ENCODE measurements at regions not wholly inside any gene's neighbourhood (a gene's known extent, or its start where the extent isn't known, plus 50 kb on each side); places are given as distances from the start of the nearest gene placed in this dataset.

- H3K4me1 ChIP-seq (ENCODE audit: insufficient read depth, low read length, poor library complexity, severe bottlenecking), result no peaks in the 10 kb centered on the region
- no peak overlapping the region for H3K4me2 ChIP-seq (ENCODE audit: low read length)
- H2AFZ ChIP-seq (ENCODE audit: low read length), result no peak overlapping the region
- ChIA-PET CTCF (ENCODE audit: unreplicated experiment) (no interaction called here), POLR2A (no interaction called here)
- H3K4me3 ChIP-seq (ENCODE audit: low read depth, low read length, poor library complexity, severe bottlenecking), result no peak overlapping the region
- H3K79me2 ChIP-seq (ENCODE audit: insufficient read depth, low read depth, low read length), result no peaks in the 10 kb centered on the region
- H3K9me3 ChIP-seq (ENCODE audit: low read length), result no peaks in the 10 kb centered on the region
- H4K20me1 ChIP-seq (ENCODE audit: insufficient read depth, low read length), result no peaks in the 10 kb centered on the region
- no peak overlapping the region for H3K27ac ChIP-seq (ENCODE audit: low read depth, low read length, poor library complexity, severe bottlenecking)
- intact Hi-C loops (cut with micrococcal nuclease; ENCODE audit: unreplicated experiment), result no loop called here
- no peak for TF ChIP-seq EZH2phosphoT487 (IDR thresholded peaks at IDR 0.05; ENCODE audit: borderline replicate concordance, low read depth, low read length)
- TF ChIP-seq CTCF (conservative IDR thresholded peaks at IDR 0.05; ENCODE audit: low read length), result no peak
- BruUV-seq (replicated peaks), result no TSS peak
- H3K36me3 ChIP-seq (ENCODE audit: insufficient read depth, low read length), result no peaks in the 10 kb centered on the region
- DNase-seq (ENCODE audit: low spot score), result no peak
- H3K9me2 ChIP-seq (ENCODE audit: insufficient read depth, low read length), result no peaks in the 10 kb centered on the region
Observed at GRCh38 chr2:42923580-42924417, 131.4 kb upstream of the HAAO start.

DNA sequence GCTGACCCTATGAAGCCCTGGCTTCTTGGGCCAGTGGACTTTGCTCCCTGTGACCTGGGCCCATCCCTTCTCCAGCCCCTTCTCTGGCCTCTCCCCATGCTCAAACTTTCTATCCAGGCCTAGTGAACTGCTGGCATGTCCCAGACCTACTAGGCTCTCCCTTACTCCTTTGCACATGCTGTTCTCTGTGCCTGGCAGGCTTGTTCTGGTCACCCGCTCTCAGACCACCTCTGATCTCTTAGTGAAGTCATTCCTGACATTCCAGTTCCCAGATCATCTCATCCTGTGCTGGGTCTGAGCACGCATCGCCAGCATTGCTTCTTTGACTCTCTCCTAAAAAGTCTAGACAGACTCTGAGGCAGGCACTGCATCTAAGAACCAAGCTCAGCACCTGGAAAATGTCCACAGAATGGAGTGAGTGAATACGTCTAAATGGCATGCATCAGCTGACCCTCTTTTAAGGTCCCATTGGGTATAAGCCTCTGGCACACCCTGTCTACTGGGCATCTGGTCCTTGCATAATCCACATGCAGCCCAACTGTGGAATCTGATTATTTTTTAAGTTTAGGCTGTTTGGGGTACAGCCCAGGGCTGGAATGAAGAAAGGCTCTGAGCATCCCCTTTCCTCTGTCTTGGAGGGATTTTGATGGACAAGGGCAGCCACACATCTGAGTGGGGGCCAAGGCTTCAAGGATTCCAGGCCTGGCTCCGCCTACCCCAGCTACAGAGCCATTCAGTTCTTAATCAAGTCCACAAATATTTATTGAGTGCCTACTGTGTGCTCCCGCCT lies 130.6 kb upstream of the HAAO start:
- Histone ChIP-seq H3K4me3 (ENCODE audit: low read depth, low read length, poor library complexity, severe bottlenecking) (no peak overlapping the region), H3K79me2 (ENCODE audit: insufficient read depth, low read depth, low read length) (no peaks in the 10 kb centered on the region), H3K9me3 (ENCODE audit: low read length) (no peaks in the 10 kb centered on the region), H3K9me2 (ENCODE audit: insufficient read depth, low read length) (no peaks in the 10 kb centered on the region), H4K20me1 (ENCODE audit: insufficient read depth, low read length) (no peaks in the 10 kb centered on the region), H3K4me1 (ENCODE audit: insufficient read depth, low read length, poor library complexity, severe bottlenecking) (no peaks in the 10 kb centered on the region), H2AFZ (ENCODE audit: low read length) (no peak overlapping the region), H3K27ac (ENCODE audit: low read depth, low read length, poor library complexity, severe bottlenecking) (no peak overlapping the region), H3K36me3 (ENCODE audit: insufficient read depth, low read length) (no peaks in the 10 kb centered on the region), H3K4me2 (ENCODE audit: low read length) (no peak overlapping the region)
- no peak for DNase-seq (ENCODE audit: low spot score)
- intact Hi-C loops (cut with micrococcal nuclease; ENCODE audit: unreplicated experiment), result no loop called here
- CTCF ChIA-PET (ENCODE audit: unreplicated experiment), result no interaction called here
- TF ChIP-seq CTCF (conservative IDR thresholded peaks at IDR 0.05; ENCODE audit: low read length) (no peak), EZH2phosphoT487 (IDR thresholded peaks at IDR 0.05; ENCODE audit: borderline replicate concordance, low read depth, low read length) (no peak)
- POLR2A ChIA-PET, result no interaction called here
- BruUV-seq (replicated peaks), result no TSS peak

GRCh38 chr2:42922293-42922692 lies 129.9 kb upstream of the HAAO start:
- TF ChIP-seq CTCF (conservative IDR thresholded peaks at IDR 0.05; ENCODE audit: low read length) (no peak), EZH2phosphoT487 (IDR thresholded peaks at IDR 0.05; ENCODE audit: borderline replicate concordance, low read depth, low read length) (no peak)
- ChIA-PET CTCF (ENCODE audit: unreplicated experiment) (no interaction called here), POLR2A (no interaction called here)
- intact Hi-C loops (cut with micrococcal nuclease; ENCODE audit: unreplicated experiment), result no loop called here
- no peaks in the 10 kb centered on the region for H4K20me1 ChIP-seq (ENCODE audit: insufficient read depth, low read length)
- DNase-seq (ENCODE audit: low spot score), result no peak
- H3K4me3 ChIP-seq (ENCODE audit: low read depth, low read length, poor library complexity, severe bottlenecking), result no peak overlapping the region
- no TSS peak for BruUV-seq (replicated peaks)
- no peaks in the 10 kb centered on the region for H3K9me2 ChIP-seq (ENCODE audit: insufficient read depth, low read length)
- no peaks in the 10 kb centered on the region for H3K36me3 ChIP-seq (ENCODE audit: insufficient read depth, low read length)
- no peaks in the 10 kb centered on the region for H3K4me1 ChIP-seq (ENCODE audit: insufficient read depth, low read length, poor library complexity, severe bottlenecking)
- H2AFZ ChIP-seq (ENCODE audit: low read length), result no peak overlapping the region
- H3K9me3 ChIP-seq (ENCODE audit: low read length), result no peaks in the 10 kb centered on the region
- H3K27ac ChIP-seq (ENCODE audit: low read depth, low read length, poor library complexity, severe bottlenecking), result no peak overlapping the region
- no peaks in the 10 kb centered on the region for H3K79me2 ChIP-seq (ENCODE audit: insufficient read depth, low read depth, low read length)
- H3K4me2 ChIP-seq (ENCODE audit: low read length), result no peak overlapping the region

All from OCI-LY7 (cell line).